ENCODE measurements at regions not wholly inside any gene's neighbourhood (a gene's known extent, or its start where the extent isn't known, plus 50 kb on each side); places are given as distances from the start of the nearest gene placed in this dataset.

DNA sequence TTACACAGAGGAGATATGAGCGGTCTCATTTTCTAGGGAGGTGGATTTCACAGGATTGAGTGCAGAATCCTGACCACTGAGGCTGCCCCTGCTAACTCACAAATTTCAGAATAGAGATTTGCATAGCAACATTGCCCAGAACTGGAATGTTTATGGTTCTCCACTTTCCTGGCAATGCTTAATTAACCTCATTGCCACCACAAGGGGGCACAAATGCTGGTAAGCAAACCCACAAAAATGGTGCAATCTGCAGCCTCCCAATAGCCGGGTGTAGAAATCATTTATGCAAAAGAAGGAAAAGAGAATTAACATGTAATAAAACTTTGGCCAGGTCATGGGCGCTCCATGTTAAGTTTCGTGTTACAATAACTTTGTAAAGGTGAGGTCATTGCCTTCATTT, 112.4 kb downstream of the CYRIA start:
- Mint-ChIP-seq H3K36me3 (peaks cover 7% of the 10 kb centered on the region), H3K4me3 (no peak overlapping the region), H3K27ac (no peak overlapping the region), H3K4me1 (ENCODE audit: unreplicated experiment) (peaks cover 4% of the 10 kb centered on the region), H3K27me3 (no peaks in the 10 kb centered on the region), H3K9me3 (no peaks in the 10 kb centered on the region)
- DNase-seq (ENCODE audit: extremely low spot score, unreplicated experiment) = no peak
- TF ChIP-seq, protein P1, sequence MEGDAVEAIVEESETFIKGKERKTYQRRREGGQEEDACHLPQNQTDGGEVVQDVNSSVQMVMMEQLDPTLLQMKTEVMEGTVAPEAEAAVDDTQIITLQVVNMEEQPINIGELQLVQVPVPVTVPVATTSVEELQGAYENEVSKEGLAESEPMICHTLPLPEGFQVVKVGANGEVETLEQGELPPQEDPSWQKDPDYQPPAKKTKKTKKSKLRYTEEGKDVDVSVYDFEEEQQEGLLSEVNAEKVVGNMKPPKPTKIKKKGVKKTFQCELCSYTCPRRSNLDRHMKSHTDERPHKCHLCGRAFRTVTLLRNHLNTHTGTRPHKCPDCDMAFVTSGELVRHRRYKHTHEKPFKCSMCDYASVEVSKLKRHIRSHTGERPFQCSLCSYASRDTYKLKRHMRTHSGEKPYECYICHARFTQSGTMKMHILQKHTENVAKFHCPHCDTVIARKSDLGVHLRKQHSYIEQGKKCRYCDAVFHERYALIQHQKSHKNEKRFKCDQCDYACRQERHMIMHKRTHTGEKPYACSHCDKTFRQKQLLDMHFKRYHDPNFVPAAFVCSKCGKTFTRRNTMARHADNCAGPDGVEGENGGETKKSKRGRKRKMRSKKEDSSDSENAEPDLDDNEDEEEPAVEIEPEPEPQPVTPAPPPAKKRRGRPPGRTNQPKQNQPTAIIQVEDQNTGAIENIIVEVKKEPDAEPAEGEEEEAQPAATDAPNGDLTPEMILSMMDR (conservative IDR thresholded peaks at IDR 0.05) = peak; percentile 81

DNA sequence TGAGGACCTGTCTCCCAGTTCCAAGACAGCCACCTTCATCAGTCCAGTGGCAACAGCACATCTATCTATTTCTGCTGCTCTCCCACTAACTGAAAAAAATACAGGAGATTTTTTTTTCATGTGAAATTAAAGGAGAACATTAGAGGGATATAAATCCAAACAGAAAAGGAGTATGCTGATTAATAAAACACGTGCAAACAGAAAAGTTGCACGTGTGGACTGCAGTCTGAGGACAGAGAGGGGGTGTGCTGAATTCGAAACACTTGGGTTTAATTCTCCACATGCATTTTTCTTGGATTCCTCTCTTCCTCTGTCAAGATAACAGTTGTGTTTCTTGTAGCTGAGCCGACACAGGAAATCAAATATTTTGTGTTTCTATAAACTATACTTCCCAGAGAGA, 113.4 kb downstream of the CYRIA start:
- peaks cover 7% of the 10 kb centered on the region for H3K36me3 Mint-ChIP-seq
- no peaks in the 10 kb centered on the region for H3K9me3 Mint-ChIP-seq
- peaks cover 4% of the 10 kb centered on the region for H3K4me1 Mint-ChIP-seq (ENCODE audit: unreplicated experiment)
- no peak overlapping the region for H3K4me3 Mint-ChIP-seq
- DNase-seq (ENCODE audit: extremely low spot score, unreplicated experiment) = no peak
- no peak overlapping the region for H3K27ac Mint-ChIP-seq
- TF ChIP-seq, protein P1 (conservative IDR thresholded peaks at IDR 0.05) = no peak
- no peaks in the 10 kb centered on the region for H3K27me3 Mint-ChIP-seq

DNA sequence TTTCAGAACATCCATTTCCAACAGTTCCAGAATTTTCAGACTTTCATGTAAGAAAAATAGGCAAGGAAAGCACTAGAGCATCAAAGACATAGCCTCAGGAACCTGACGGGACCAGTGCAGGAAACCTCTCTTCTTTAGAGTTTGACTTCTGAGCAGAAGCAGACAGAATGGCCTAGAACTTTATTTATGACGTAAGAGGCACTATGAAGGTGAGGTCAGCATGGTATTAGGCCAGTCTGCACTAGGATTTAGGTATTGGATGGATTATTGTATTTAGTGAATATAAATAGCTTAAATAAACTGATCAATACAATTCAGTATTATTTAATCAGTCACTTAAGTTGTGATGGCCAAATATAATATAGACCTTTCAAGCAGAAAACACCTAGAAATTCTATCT, 117.6 kb downstream of the CYRIA start:
- TF ChIP-seq, protein P1 (conservative IDR thresholded peaks at IDR 0.05) = no peak
- H3K4me3 Mint-ChIP-seq = no peak overlapping the region
- H3K27ac Mint-ChIP-seq = no peak overlapping the region
- no peak for DNase-seq (ENCODE audit: extremely low spot score, unreplicated experiment)
- H3K9me3 Mint-ChIP-seq = no peaks in the 10 kb centered on the region
- peaks cover 4% of the 10 kb centered on the region for H3K4me1 Mint-ChIP-seq (ENCODE audit: unreplicated experiment)
- no peaks in the 10 kb centered on the region for H3K36me3 Mint-ChIP-seq
- H3K27me3 Mint-ChIP-seq = peaks cover 5% of the 10 kb centered on the region

DNA sequence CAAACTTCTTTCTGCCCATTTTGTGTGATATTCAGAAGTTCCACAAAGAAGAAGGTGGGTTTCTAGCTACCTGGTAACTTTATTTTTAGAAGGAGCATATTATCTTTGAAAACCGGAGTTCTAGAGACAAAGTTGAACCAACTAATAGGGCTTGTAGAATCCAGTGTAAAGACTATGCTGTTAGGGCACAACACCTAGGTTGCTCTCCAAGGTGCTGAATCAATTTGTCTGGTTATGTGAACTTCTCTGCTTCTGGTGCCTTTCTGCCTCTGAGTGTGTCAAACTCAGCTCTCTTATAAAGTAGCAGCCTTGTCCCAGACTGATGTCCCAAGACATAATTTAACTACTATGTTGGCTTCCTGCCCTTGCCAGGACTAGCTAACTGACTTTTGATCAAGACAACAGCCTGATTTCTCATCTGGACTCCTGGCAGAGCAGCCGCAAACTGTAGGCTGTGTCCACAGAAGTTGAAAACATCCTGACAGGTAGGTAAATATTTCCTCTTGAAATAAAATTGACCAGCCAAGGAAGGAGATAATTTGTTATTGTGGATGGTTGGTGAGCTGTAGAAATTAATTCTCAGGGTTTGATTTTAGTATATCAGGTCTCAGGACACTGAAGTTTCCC, 119.4 kb downstream of the CYRIA start:
- H3K4me3 Mint-ChIP-seq = no peak overlapping the region
- H3K27ac Mint-ChIP-seq = no peak overlapping the region
- TF ChIP-seq, protein P1 (conservative IDR thresholded peaks at IDR 0.05) = no peak
- no peaks in the 10 kb centered on the region for H3K4me1 Mint-ChIP-seq (ENCODE audit: unreplicated experiment)
- no peak for DNase-seq (ENCODE audit: extremely low spot score, unreplicated experiment)
- no peaks in the 10 kb centered on the region for H3K9me3 Mint-ChIP-seq
- H3K36me3 Mint-ChIP-seq = no peaks in the 10 kb centered on the region
- H3K27me3 Mint-ChIP-seq = peaks cover 8% of the 10 kb centered on the region

DNA sequence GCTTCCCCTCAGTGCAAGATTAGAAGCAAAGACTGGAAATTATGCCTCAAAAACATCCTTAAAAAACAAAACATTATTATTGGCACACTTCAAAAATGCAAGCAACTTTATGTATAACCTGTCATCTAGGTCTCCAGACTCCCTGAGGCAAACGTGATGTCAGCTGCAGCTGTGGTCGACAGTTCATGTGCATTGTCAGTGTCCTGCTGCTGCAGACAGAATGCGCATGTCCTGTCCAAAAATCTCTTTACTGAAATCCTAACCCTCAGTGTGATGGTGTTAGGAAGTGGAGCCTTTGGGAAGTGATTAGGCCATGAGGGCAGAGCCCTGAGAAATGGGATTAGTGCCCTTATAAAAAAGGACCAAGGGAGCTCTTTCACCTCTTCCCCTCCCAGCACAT, 126.9 kb downstream of the CYRIA start:
- no peak for DNase-seq (ENCODE audit: extremely low spot score, unreplicated experiment)
- no peaks in the 10 kb centered on the region for H3K36me3 Mint-ChIP-seq
- H3K27me3 Mint-ChIP-seq = peaks cover 5% of the 10 kb centered on the region
- TF ChIP-seq, protein P1 (conservative IDR thresholded peaks at IDR 0.05) = no peak
- no peak overlapping the region for H3K4me3 Mint-ChIP-seq
- no peaks in the 10 kb centered on the region for H3K9me3 Mint-ChIP-seq
- H3K27ac Mint-ChIP-seq = no peak overlapping the region
- H3K4me1 Mint-ChIP-seq (ENCODE audit: unreplicated experiment) = no peaks in the 10 kb centered on the region

DNA sequence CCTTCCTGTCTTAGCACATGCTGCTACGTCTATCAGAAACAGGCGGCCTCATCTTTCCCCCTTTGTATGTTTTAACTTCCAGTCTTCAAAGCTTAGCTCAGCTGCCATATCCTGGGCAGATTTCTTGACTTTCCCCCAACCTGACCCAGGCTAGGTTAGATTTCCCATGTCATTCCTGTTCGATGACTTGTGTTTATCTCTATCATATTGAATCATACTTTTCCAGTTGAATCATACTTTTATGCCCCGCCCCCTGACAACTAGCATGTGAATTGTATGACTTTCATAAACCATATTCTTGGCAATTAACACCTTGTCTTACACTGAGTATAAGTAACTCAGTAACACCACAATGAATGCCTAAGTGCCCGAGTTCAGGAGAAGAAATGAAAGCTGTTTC, 128.3 kb downstream of the CYRIA start:
- Mint-ChIP-seq H3K36me3 (no peaks in the 10 kb centered on the region), H3K4me3 (no peak overlapping the region), H3K27ac (no peak overlapping the region), H3K4me1 (ENCODE audit: unreplicated experiment) (no peaks in the 10 kb centered on the region), H3K9me3 (no peaks in the 10 kb centered on the region), H3K27me3 (peaks cover 8% of the 10 kb centered on the region)
- TF ChIP-seq, protein P1 (conservative IDR thresholded peaks at IDR 0.05) = no peak
- DNase-seq (ENCODE audit: extremely low spot score, unreplicated experiment) = no peak

Measured in type B pancreatic cell (in vitro differentiated cells).